H1 (cell line): ENCODE measurements at regions not wholly inside any gene's neighbourhood (a gene's known extent, or its start where the extent isn't known, plus 50 kb on each side); places are given as distances from the start of the nearest gene placed in this dataset.

Experiments used
- CTCF ChIA-PET: fragments of 300-600 bp; sonication (Branson Sonifier 250); formaldehyde crosslinking; loops from one replicate; lab custom pipeline; 2021; ENCODE audit not compliant: partially characterized antibody; lab: Charles Lee
- POLR2A ChIA-PET: fragments of 300-600 bp; sonication (Branson Sonifier 250); formaldehyde crosslinking; loops from one replicate; lab custom pipeline; 2021; ENCODE audit warnings: inconsistent platforms; ENCODE audit not compliant: partially characterized antibody; lab: Charles Lee
- DNase-seq, 2 experiments: peaks; one replicate each; pipeline versions ENCODE4 v3.0.0 to v3.0.0-alpha.2; 2010 to 2022; ENCODE audit warnings: low spot score in 2 of 2, low read depth in 1 of 2, mixed read lengths in 1 of 2
- FAIRE-seq: peaks from 2 replicates; lab custom pipeline; 2011; peaks lifted over from hg19 to GRCh38; lab: Jason Lieb, UNC
- H2AFZ ChIP-seq: 2 replicates; pipeline ENCODE4 v1.8.1; 2012; ENCODE audit warnings: low read length, inconsistent platforms
- H2AK5ac ChIP-seq: 2 replicates; pipeline ENCODE4 v1.6.1; 2013; ENCODE audit warnings: low read depth, low read length
- H2BK120ac ChIP-seq: replicated peaks from 2 replicates; pipeline ENCODE3; 2013; ENCODE audit warnings: low read depth, low read length, inconsistent platforms
- H2BK12ac ChIP-seq: 2 replicates; pipeline ENCODE4 v1.6.1; 2013; ENCODE audit warnings: low read depth, low read length
- H2BK15ac ChIP-seq: 2 replicates; pipeline ENCODE4 v1.6.1; 2013; ENCODE audit warnings: low read length
- H2BK20ac ChIP-seq: 2 replicates; pipeline ENCODE4 v1.6.1; 2013; ENCODE audit warnings: low read length
- H2BK5ac ChIP-seq: 2 replicates; pipeline ENCODE4 v1.6.1; 2013; ENCODE audit warnings: low read depth, low read length
- H3K14ac ChIP-seq: 2 replicates; pipeline ENCODE4 v1.6.1; 2013; ENCODE audit warnings: inconsistent platforms; ENCODE audit not compliant: insufficient read length
- H3K18ac ChIP-seq: 2 replicates; pipeline ENCODE4 v1.6.1; 2013; ENCODE audit warnings: low read length; ENCODE audit errors: extremely low read depth
- H3K23ac ChIP-seq: 2 replicates; pipeline ENCODE4 v1.6.1; 2013; ENCODE audit warnings: inconsistent platforms; ENCODE audit not compliant: insufficient read length
- H3K23me2 ChIP-seq: 2 replicates; pipeline ENCODE4 v1.6.1; 2013; ENCODE audit warnings: low read depth, low read length
- H3K27ac ChIP-seq: 2 replicates; pipeline ENCODE4 v1.6.1; 2011; ENCODE audit warnings: low read depth, low read length, inconsistent platforms
- H3K27me3 ChIP-seq, 4 experiments: replicated peaks in 1 of 4; 1 replicate in 1 of 4; 2 replicates in 3 of 4; pipeline versions ENCODE4 v1.6.1 to v1.8.1; 2011 to 2013; ENCODE audit warnings: low read length in 3 of 4, mild to moderate bottlenecking in 3 of 4, inconsistent platforms in 2 of 4, mixed read lengths in 2 of 4, moderate library complexity in 1 of 4; ENCODE audit not compliant: control insufficient read depth in 3 of 4, insufficient read depth in 3 of 4; ENCODE audit errors: extremely low read depth in 1 of 4
- H3K36me3 ChIP-seq, 4 experiments: 2 replicates each; pipeline versions ENCODE4 v1.6.1 to v1.8.1; 2011 to 2013; ENCODE audit warnings: mild to moderate bottlenecking in 4 of 4, low read length in 3 of 4, moderate library complexity in 2 of 4, control low read depth in 1 of 4, inconsistent platforms in 1 of 4; ENCODE audit not compliant: insufficient read depth in 4 of 4, control insufficient read depth in 2 of 4
- H3K4ac ChIP-seq: replicated peaks from 2 replicates; pipeline ENCODE3; 2013; ENCODE audit warnings: low read length, low read depth, mixed read lengths, inconsistent platforms; ENCODE audit not compliant: insufficient read length
- H3K4me1 ChIP-seq, 4 experiments: replicated peaks in 1 of 4; 1 replicate in 1 of 4; 2 replicates in 3 of 4; pipeline versions ENCODE4 v1.6.1 to v1.8.1; 2011 to 2013; ENCODE audit warnings: low read length in 3 of 4, inconsistent platforms in 2 of 4, mixed read lengths in 1 of 4; ENCODE audit not compliant: insufficient read depth in 4 of 4, control insufficient read depth in 3 of 4
- H3K4me2 ChIP-seq, 2 experiments: 2 replicates each; pipeline versions ENCODE4 v1.6.1 to v1.8.1; 2011 to 2013; ENCODE audit warnings: low read depth in 2 of 2, low read length in 2 of 2, control low read depth in 1 of 2, inconsistent platforms in 1 of 2, mild to moderate bottlenecking in 1 of 2; ENCODE audit not compliant: insufficient read depth in 1 of 2
- H3K4me3 ChIP-seq, 4 experiments: fragments of 200-600, 300-600 bp in 1 of 4; sonication (generic), shearing (Covaris generic), sonication (Bioruptor Twin) in 1 of 4; 2 replicates each; pipeline versions ENCODE4 v1.5.1 to v1.8.1; 2011 to 2016; ENCODE audit warnings: low read length in 4 of 4, low read depth in 3 of 4, control low read depth in 2 of 4, inconsistent platforms in 2 of 4, mild to moderate bottlenecking in 2 of 4, mixed read lengths in 1 of 4, moderate library complexity in 1 of 4; ENCODE audit not compliant: insufficient read depth in 2 of 4; ENCODE audit errors: extremely low read depth in 1 of 4
- H3K56ac ChIP-seq: replicated peaks from 2 replicates; pipeline ENCODE3; 2013; ENCODE audit warnings: low read depth, mild to moderate bottlenecking, mixed read lengths, low read length, inconsistent platforms; ENCODE audit not compliant: insufficient read length
- H3K79me1 ChIP-seq: 2 replicates; pipeline ENCODE4 v1.6.1; 2013; ENCODE audit warnings: low read depth, low read length, control low read depth
- H3K79me2 ChIP-seq, 2 experiments: 2 replicates each; pipeline versions ENCODE4 v1.6.1 to v1.8.1; 2012 to 2013; ENCODE audit warnings: low read length in 2 of 2, mild to moderate bottlenecking in 2 of 2, inconsistent platforms in 1 of 2; ENCODE audit not compliant: insufficient read depth in 2 of 2, control insufficient read depth in 1 of 2
- H3K9ac ChIP-seq, 4 experiments: replicated peaks in 1 of 4; 1 replicate in 1 of 4; 2 replicates in 3 of 4; pipeline versions ENCODE4 v1.6.1 to v1.8.1; 2011 to 2013; ENCODE audit warnings: low read depth in 3 of 4, low read length in 3 of 4, control low read depth in 2 of 4, mild to moderate bottlenecking in 2 of 4, moderate library complexity in 2 of 4, inconsistent platforms in 1 of 4; ENCODE audit errors: extremely low read depth in 1 of 4
- H3K9me3 ChIP-seq, 2 experiments: 2 replicates each; pipeline versions ENCODE4 v1.6.1 to v1.8.1; 2012 to 2013; ENCODE audit warnings: mild to moderate bottlenecking in 2 of 2, moderate library complexity in 2 of 2, control low read depth in 1 of 2, inconsistent platforms in 1 of 2, low read depth in 1 of 2, low read length in 1 of 2, mixed read lengths in 1 of 2; ENCODE audit not compliant: insufficient read depth in 2 of 2
- H4K20me1 ChIP-seq, 2 experiments: replicated peaks in 1 of 2; 2 replicates each; pipeline versions ENCODE3 to v1.8.1; 2011 to 2013; ENCODE audit warnings: inconsistent platforms in 2 of 2, low read length in 2 of 2, mild to moderate bottlenecking in 1 of 2; ENCODE audit not compliant: insufficient read depth in 2 of 2, control insufficient read depth in 1 of 2
- H4K5ac ChIP-seq: 2 replicates; pipeline ENCODE4 v1.6.1; 2013; ENCODE audit warnings: low read length, low read depth, mixed read lengths, inconsistent platforms; ENCODE audit not compliant: insufficient read length
- H4K8ac ChIP-seq: 2 replicates; pipeline ENCODE4 v1.8.0; 2013; ENCODE audit warnings: mild to moderate bottlenecking, moderate library complexity, low read length, inconsistent platforms; ENCODE audit not compliant: insufficient read depth; ENCODE audit errors: extremely low read depth
- H4K91ac ChIP-seq: replicated peaks from 2 replicates; pipeline ENCODE3; 2013; ENCODE audit warnings: low read length, mixed read lengths, inconsistent platforms; ENCODE audit not compliant: insufficient read length
- BCL11A ChIP-seq, 2 experiments: IDR thresholded peaks; one replicate each; pipeline ENCODE4 v1.6.1; 2011; ENCODE audit warnings: low read depth in 2 of 2, low read length in 2 of 2, mild to moderate bottlenecking in 2 of 2
- FOSL1 ChIP-seq: IDR thresholded peaks from 2 replicates; pipeline ENCODE4 v1.6.1; 2011; ENCODE audit warnings: mild to moderate bottlenecking, low read depth, low read length, moderate library complexity; ENCODE audit not compliant: insufficient read depth
- KDM4A ChIP-seq: IDR thresholded peaks from one replicate; pipeline ENCODE4 v1.7.1; 2012; ENCODE audit warnings: low read depth, mild to moderate bottlenecking, moderate library complexity, low read length, inconsistent platforms; ENCODE audit not compliant: severe bottlenecking
- NANOG ChIP-seq: IDR thresholded peaks from 2 replicates; pipeline ENCODE4 v1.6.1; 2011; ENCODE audit warnings: low read length, low read depth, mild to moderate bottlenecking, inconsistent platforms; ENCODE audit not compliant: insufficient read depth, poor library complexity, severe bottlenecking
- RAD21 ChIP-seq, 2 experiments: IDR thresholded peaks in 1 of 2; conservative IDR thresholded peaks in 1 of 2; 2 replicates each; pipeline ENCODE4 v1.6.1; 2011; ENCODE audit warnings: low read depth in 2 of 2, low read length in 2 of 2, improper control_type of control experiment in 1 of 2, inconsistent platforms in 1 of 2, mild to moderate bottlenecking in 1 of 2, moderate library complexity in 1 of 2
- SAP30 ChIP-seq: fragments of 300-600 bp; sonication (generic); IDR thresholded peaks from 2 replicates; pipeline ENCODE4 v1.7.1; 2012; ENCODE audit warnings: low read length, moderate library complexity, mild to moderate bottlenecking, inconsistent platforms; ENCODE audit not compliant: insufficient read depth, insufficient replicate concordance
- SIN3A ChIP-seq, 2 experiments: IDR thresholded peaks in 1 of 2; conservative IDR thresholded peaks in 1 of 2; 2 replicates each; pipeline ENCODE4 v1.6.1; 2011 to 2012; ENCODE audit warnings: low read length in 2 of 2, improper control_type of control experiment in 1 of 2, low read depth in 1 of 2, mild to moderate bottlenecking in 1 of 2
- SIRT6 ChIP-seq: IDR thresholded peaks from one replicate; pipeline ENCODE4 v1.7.1; 2012; ENCODE audit warnings: low read length, inconsistent platforms
- WGBS, 2 experiments: shearing (Covaris generic) in 1 of 2; methylation state at CpG; one replicate each; pipeline versions ENCODE4 v1.1.6 to v1.1.7; 2013 to 2015; ENCODE audit warnings: low lambda C conversion rate in 2 of 2, mixed read lengths in 2 of 2, inconsistent platforms in 1 of 2, low coverage in 1 of 2, missing lambda C conversion rate in 1 of 2; ENCODE audit not compliant: insufficient replicate concordance in 2 of 2, insufficient coverage in 1 of 2, insufficient read length in 1 of 2; ENCODE audit errors: extremely low coverage in 1 of 2, missing lambda C conversion rate in 1 of 2; 5-methylcytosine and 5-hydroxymethylcytosine counted together
- TF ChIP-seq, protein P1 (sequence below), 3 experiments: IDR thresholded peaks; 1 replicate in 2 of 3; 2 replicates in 1 of 3; pipeline versions ENCODE4 v1.5.1 to v1.6.1; 2011; ENCODE audit warnings: low read length in 3 of 3, mild to moderate bottlenecking in 3 of 3, inconsistent platforms in 2 of 3, low read depth in 1 of 3, moderate library complexity in 1 of 3; ENCODE audit not compliant: insufficient read depth in 1 of 3; ENCODE audit errors: control extremely low read depth in 1 of 3

DNA sequence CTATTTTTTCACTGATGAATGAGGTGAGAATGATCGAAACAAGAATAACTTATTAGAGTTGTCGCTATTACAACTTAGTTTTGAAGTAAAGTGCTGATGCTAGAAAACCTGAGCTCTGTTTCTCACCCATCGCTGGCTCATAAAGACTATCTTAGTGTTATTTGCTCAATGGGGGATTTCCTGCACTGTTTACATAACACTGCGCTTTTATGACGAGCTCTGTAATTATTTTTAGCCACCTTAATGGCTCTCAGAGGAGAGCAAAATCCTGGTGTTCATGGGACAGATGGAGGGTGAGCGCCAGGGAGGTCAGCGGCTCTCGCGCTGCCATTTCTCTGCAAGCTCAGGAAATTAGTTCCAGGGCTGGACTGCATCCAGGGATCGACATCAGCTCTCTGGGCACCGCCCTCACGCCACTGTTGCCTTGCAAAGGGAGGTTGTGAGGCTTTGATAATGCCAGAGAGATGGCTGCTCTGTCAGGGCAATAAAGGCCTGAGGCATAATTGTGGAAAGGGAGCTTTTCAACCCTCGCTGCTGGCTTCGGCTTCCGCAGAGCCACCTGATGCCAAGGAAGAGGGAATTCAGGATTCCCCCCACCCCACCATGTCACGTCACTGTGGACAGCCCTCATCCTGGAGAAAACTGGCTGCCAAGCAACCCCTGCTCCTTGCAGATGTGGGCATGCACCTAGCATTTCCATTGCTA lies 72.0 kb downstream of the DACT2 start:
- no peak overlapping the region; a peak in 1 of 4 replicates for H3K4me2 ChIP-seq
- 0 out of 2 replicates have a peak overlapping the region, but pooled peaks have one; percentile 2 for H2AFZ ChIP-seq
- H3K27ac ChIP-seq: no peak overlapping the region
- TF ChIP-seq KDM4A: no peak
- no peak for TF ChIP-seq BCL11A (IDR thresholded peaks at IDR 0.05; ENCODE audit: low read depth in 2 of 2, low read length in 2 of 2)
- TF ChIP-seq RAD21 (IDR thresholded peaks at IDR 0.05 in 1 of 2, conservative IDR thresholded peaks at IDR 0.05 in 1 of 2; ENCODE audit: low read depth in 2 of 2, low read length in 2 of 2): no peak
- TF ChIP-seq FOSL1: no peak
- no peak for TF ChIP-seq NANOG
- TF ChIP-seq, protein P1, sequence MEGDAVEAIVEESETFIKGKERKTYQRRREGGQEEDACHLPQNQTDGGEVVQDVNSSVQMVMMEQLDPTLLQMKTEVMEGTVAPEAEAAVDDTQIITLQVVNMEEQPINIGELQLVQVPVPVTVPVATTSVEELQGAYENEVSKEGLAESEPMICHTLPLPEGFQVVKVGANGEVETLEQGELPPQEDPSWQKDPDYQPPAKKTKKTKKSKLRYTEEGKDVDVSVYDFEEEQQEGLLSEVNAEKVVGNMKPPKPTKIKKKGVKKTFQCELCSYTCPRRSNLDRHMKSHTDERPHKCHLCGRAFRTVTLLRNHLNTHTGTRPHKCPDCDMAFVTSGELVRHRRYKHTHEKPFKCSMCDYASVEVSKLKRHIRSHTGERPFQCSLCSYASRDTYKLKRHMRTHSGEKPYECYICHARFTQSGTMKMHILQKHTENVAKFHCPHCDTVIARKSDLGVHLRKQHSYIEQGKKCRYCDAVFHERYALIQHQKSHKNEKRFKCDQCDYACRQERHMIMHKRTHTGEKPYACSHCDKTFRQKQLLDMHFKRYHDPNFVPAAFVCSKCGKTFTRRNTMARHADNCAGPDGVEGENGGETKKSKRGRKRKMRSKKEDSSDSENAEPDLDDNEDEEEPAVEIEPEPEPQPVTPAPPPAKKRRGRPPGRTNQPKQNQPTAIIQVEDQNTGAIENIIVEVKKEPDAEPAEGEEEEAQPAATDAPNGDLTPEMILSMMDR (IDR thresholded peaks at IDR 0.05; ENCODE audit: control extremely low read depth in 1 of 3, insufficient read depth in 1 of 3, low read depth in 1 of 3, low read length in 3 of 3): no peak
- TF ChIP-seq SIRT6: no peak
- no peak for TF ChIP-seq SAP30
- TF ChIP-seq SIN3A (conservative IDR thresholded peaks at IDR 0.05 in 1 of 2, IDR thresholded peaks at IDR 0.05 in 1 of 2; ENCODE audit: low read depth in 1 of 2, low read length in 2 of 2): no peak

More for the DNA sequence above, 72.0 kb downstream of the DACT2 start:
- Histone ChIP-seq H4K8ac (no peak overlapping the region), H3K79me1 (no peaks in the 10 kb centered on the region), H3K4me3 (no peak overlapping the region), H3K36me3 (no peaks in the 10 kb centered on the region), H3K79me2 (no peaks in the 10 kb centered on the region), H3K4me1 (peaks cover 0 to 5% (median 1%) of the 10 kb centered on the region in 4 experiments; a peak in 2 of 7 replicates), H3K4ac (no peak overlapping the region), H2BK15ac (no peak overlapping the region), H4K20me1 (peaks cover 0 to 2% of the 10 kb centered on the region in 2 experiments), H2BK20ac (no peak overlapping the region), H2AK5ac (no peak overlapping the region), H3K14ac (no peak overlapping the region), H2BK12ac (no peak overlapping the region), H3K23ac (no peak overlapping the region), H3K9ac (no peak overlapping the region), H4K91ac (no peak overlapping the region), H4K5ac (no peak overlapping the region), H3K9me3 (no peaks in the 10 kb centered on the region), H3K23me2 (no peaks in the 10 kb centered on the region), H2BK5ac (no peak overlapping the region), H3K56ac (no peak overlapping the region), H2BK120ac (no peak overlapping the region), H3K27me3 (no peaks in the 10 kb centered on the region), H3K18ac (no peak overlapping the region)
- no peak for FAIRE-seq
- no peak for DNase-seq
- POLR2A ChIA-PET: no interaction called here
- CTCF ChIA-PET: interaction anchor here (0.8 to 1.4 kb wide), 2 partner anchors 10 to 204 kb away, joined by 3 to 4 read pairs; no protein-coding TSS in a partner anchor
- 75% methylated on average over 16 of the region's 16 CpGs; no CpG with 5 or more reads in 1 of the 2 experiments for WGBS, 2 experiments
